ENCODE measurements at regions not wholly inside any gene's neighbourhood (a gene's known extent, or its start where the extent isn't known, plus 50 kb on each side); places are given as distances from the start of the nearest gene placed in this dataset.

DNA sequence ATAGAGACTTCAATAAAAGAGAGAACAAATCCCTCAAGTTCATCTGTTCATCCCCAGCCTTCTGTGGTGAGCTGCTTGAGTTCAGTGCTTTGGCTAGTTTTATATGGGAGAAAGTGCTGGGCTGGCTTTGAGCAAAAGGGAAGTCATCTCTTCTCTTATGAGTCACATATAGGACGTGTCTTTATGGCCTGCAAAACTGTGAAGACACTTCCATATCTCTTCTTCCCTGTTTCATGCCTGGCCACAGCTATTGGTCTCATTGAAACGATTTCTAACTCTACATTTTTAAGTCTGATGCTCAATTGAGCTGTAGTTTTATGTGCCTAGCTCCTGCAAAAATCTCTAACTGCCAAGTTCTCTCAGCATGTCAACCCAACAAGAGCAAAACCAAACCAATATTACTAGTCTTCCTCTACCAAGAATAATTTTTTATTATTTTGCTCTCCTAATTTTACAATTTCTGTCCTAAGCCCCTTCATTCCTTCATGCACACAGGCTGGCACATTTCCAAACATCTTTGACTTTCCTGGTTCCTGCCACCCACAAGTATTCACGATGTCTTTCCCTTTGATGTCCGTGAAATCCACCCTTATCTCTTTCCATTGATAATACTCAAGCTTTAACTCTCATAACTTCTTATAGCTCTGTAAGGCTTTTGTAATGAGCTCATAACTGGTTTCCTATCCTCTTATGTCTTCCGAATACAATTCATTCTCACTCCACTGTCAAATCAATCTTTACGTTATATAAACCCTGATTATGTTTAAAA is 165.3 kb downstream of the BTC start:
- TF ChIP-seq, protein P1, sequence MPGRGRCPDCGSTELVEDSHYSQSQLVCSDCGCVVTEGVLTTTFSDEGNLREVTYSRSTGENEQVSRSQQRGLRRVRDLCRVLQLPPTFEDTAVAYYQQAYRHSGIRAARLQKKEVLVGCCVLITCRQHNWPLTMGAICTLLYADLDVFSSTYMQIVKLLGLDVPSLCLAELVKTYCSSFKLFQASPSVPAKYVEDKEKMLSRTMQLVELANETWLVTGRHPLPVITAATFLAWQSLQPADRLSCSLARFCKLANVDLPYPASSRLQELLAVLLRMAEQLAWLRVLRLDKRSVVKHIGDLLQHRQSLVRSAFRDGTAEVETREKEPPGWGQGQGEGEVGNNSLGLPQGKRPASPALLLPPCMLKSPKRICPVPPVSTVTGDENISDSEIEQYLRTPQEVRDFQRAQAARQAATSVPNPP (CRISPR knock-in tag; IDR thresholded peaks at IDR 0.05), result no peak
- TF ChIP-seq ZNF468 (CRISPR knock-in tag; IDR thresholded peaks at IDR 0.05) (no peak), ZNF441 (CRISPR knock-in tag; IDR thresholded peaks at IDR 0.05; ENCODE audit: borderline replicate concordance) (no peak), SAP130 (CRISPR knock-in tag; IDR thresholded peaks at IDR 0.05; ENCODE audit: low read depth) (no peak), HCFC1 (IDR thresholded peaks at IDR 0.05; ENCODE audit: low read depth, low read length) (no peak), PRPF4 (IDR thresholded peaks at IDR 0.05; ENCODE audit: low read depth, low read length, poor library complexity, severe bottlenecking) (no peak), PRMT3 (CRISPR knock-in tag; IDR thresholded peaks at IDR 0.05; ENCODE audit: borderline replicate concordance, low read depth) (no peak), ATM (IDR thresholded peaks at IDR 0.05; ENCODE audit: borderline replicate concordance) (no peak)
- TF ChIP-seq, protein P2, sequence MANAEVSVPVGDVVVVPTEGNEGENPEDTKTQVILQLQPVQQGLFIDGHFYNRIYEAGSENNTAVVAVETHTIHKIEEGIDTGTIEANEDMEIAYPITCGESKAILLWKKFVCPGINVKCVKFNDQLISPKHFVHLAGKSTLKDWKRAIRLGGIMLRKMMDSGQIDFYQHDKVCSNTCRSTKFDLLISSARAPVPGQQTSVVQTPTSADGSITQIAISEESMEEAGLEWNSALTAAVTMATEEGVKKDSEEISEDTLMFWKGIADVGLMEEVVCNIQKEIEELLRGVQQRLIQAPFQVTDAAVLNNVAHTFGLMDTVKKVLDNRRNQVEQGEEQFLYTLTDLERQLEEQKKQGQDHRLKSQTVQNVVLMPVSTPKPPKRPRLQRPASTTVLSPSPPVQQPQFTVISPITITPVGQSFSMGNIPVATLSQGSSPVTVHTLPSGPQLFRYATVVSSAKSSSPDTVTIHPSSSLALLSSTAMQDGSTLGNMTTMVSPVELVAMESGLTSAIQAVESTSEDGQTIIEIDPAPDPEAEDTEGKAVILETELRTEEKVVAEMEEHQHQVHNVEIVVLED (CRISPR knock-in tag; IDR thresholded peaks at IDR 0.05; ENCODE audit: borderline replicate concordance), result no peak
- TF ChIP-seq, protein P3, sequence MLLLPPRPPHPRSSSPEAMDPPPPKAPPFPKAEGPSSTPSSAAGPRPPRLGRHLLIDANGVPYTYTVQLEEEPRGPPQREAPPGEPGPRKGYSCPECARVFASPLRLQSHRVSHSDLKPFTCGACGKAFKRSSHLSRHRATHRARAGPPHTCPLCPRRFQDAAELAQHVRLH (CRISPR knock-in tag; IDR thresholded peaks at IDR 0.05; ENCODE audit: borderline replicate concordance, low read depth), result no peak
